ENCODE measurements at regions not wholly inside any gene's neighbourhood (a gene's known extent, or its start where the extent isn't known, plus 50 kb on each side); places are given as distances from the start of the nearest gene placed in this dataset.

- no peaks in the 10 kb centered on the region for H3K36me3 ChIP-seq (ENCODE audit: control insufficient read depth in 2 of 4, insufficient read depth in 4 of 4, low read length in 3 of 4)
- peaks cover 3 to 4% of the 10 kb centered on the region in 2 experiments; a peak in 2 of 4 replicates for H3K9me3 ChIP-seq (ENCODE audit: insufficient read depth in 2 of 2, low read depth in 1 of 2, low read length in 1 of 2)
- H3K23me2 ChIP-seq (ENCODE audit: low read depth, low read length): peaks cover 4% of the 10 kb centered on the region; the same call in 1 of the 2 replicates
- no peaks in the 10 kb centered on the region for H3K79me1 ChIP-seq (ENCODE audit: low read depth, low read length)
- peaks cover 1 to 3% of the 10 kb centered on the region in 2 experiments for H4K20me1 ChIP-seq (replicated peaks in 1 of 2; ENCODE audit: control insufficient read depth in 1 of 2, insufficient read depth in 2 of 2, low read length in 2 of 2)
- peaks cover 0 to 6% (median 2%) of the 10 kb centered on the region in 4 experiments; a peak in 5 of 7 replicates for H3K4me1 ChIP-seq (replicated peaks in 1 of 4; ENCODE audit: control insufficient read depth in 3 of 4, insufficient read depth in 4 of 4, low read length in 3 of 4)
- no peak overlapping the region for H3K23ac ChIP-seq (ENCODE audit: insufficient read length)
- H3K4ac ChIP-seq (replicated peaks; ENCODE audit: insufficient read length, low read depth, low read length): no peak overlapping the region
- H4K91ac ChIP-seq (replicated peaks; ENCODE audit: insufficient read length, low read length): no peak overlapping the region
- H2BK120ac ChIP-seq (replicated peaks; ENCODE audit: low read depth, low read length): no peak overlapping the region
- no peak overlapping the region for H2BK12ac ChIP-seq (ENCODE audit: low read depth, low read length)
- H2AFZ ChIP-seq (ENCODE audit: low read length): no peak overlapping the region
- H3K4me2 ChIP-seq (ENCODE audit: insufficient read depth in 1 of 2, low read depth in 2 of 2, low read length in 2 of 2): no peak overlapping the region; a peak in 1 of 4 replicates
- H2BK15ac ChIP-seq (ENCODE audit: low read length): no peak overlapping the region
- FAIRE-seq: no peak
- no peak overlapping the region for H3K14ac ChIP-seq (ENCODE audit: insufficient read length)
- H4K5ac ChIP-seq (ENCODE audit: insufficient read length, low read depth, low read length): peak overlapping the region; percentile 15
- TF ChIP-seq HDAC2 (IDR thresholded peaks at IDR 0.05; ENCODE audit: borderline replicate concordance in 1 of 2, low read depth in 2 of 2, low read length in 2 of 2): no peak
- TF ChIP-seq KDM5A (IDR thresholded peaks at IDR 0.05; ENCODE audit: low read length): no peak
- TF ChIP-seq CTBP2 (IDR thresholded peaks at IDR 0.05; ENCODE audit: borderline replicate concordance, insufficient read depth, insufficient read length, low read length): no peak
- TF ChIP-seq SIRT6 (IDR thresholded peaks at IDR 0.05; ENCODE audit: low read length): no peak
- no peak for TF ChIP-seq KDM4A (IDR thresholded peaks at IDR 0.05; ENCODE audit: low read depth, low read length, severe bottlenecking)
- no peak for TF ChIP-seq TAF7 (optimal IDR thresholded peaks at IDR 0.05; ENCODE audit: borderline replicate concordance, low read depth, low read length)
- no peak for TF ChIP-seq SP1 (IDR thresholded peaks at IDR 0.05; ENCODE audit: low read depth, low read length)
- TF ChIP-seq SAP30 (IDR thresholded peaks at IDR 0.05; ENCODE audit: insufficient read depth, insufficient replicate concordance, low read length): no peak
- TF ChIP-seq HDAC6 (IDR thresholded peaks at IDR 0.05; ENCODE audit: low read depth, low read length): no peak
- TF ChIP-seq TCF12 (IDR thresholded peaks at IDR 0.05; ENCODE audit: low read depth, low read length): no peak
- TF ChIP-seq ZNF274 (IDR thresholded peaks at IDR 0.05; ENCODE audit: borderline replicate concordance, extremely low read depth, low read length): no peak
- no peak for TF ChIP-seq MAX (IDR thresholded peaks at IDR 0.05)
- TF ChIP-seq ASH2L (IDR thresholded peaks at IDR 0.05; ENCODE audit: low read length): no peak
- H2BK5ac ChIP-seq (ENCODE audit: low read depth, low read length): no peak overlapping the region
- no peak overlapping the region for H3K4me3 ChIP-seq (ENCODE audit: extremely low read depth in 1 of 4, insufficient read depth in 2 of 4, low read depth in 3 of 4, low read length in 4 of 4)
- H3K79me2 ChIP-seq (ENCODE audit: control insufficient read depth in 1 of 2, insufficient read depth in 2 of 2, low read length in 2 of 2): no peaks in the 10 kb centered on the region
- 0 out of 2 replicates have a peak overlapping the region, but pooled peaks have one; percentile 4 for H4K8ac ChIP-seq (ENCODE audit: extremely low read depth, insufficient read depth, low read length)
- H3K9ac ChIP-seq (replicated peaks in 1 of 4; ENCODE audit: extremely low read depth in 1 of 4, low read depth in 3 of 4, low read length in 3 of 4): no peak overlapping the region
- POLR2A ChIA-PET (ENCODE audit: partially characterized antibody): no interaction called here
- H2AK5ac ChIP-seq (ENCODE audit: low read depth, low read length): no peak overlapping the region
- no peak overlapping the region for H3K18ac ChIP-seq (ENCODE audit: extremely low read depth, low read length)
- H2BK20ac ChIP-seq (ENCODE audit: low read length): no peak overlapping the region
- peaks cover 0 to 2% (median 0%) of the 10 kb centered on the region in 4 experiments; a peak in 2 of 7 replicates for H3K27me3 ChIP-seq (replicated peaks in 1 of 4; ENCODE audit: control insufficient read depth in 3 of 4, extremely low read depth in 1 of 4, insufficient read depth in 3 of 4, low read length in 3 of 4)
- H3K27ac ChIP-seq (ENCODE audit: low read depth, low read length): no peak overlapping the region
- CTCF ChIA-PET (ENCODE audit: partially characterized antibody): no interaction called here
- no peak for DNase-seq (ENCODE audit: low read depth in 1 of 2, low spot score in 2 of 2)
- no peak overlapping the region for H3K56ac ChIP-seq (replicated peaks; ENCODE audit: insufficient read length, low read depth, low read length)
- WGBS, 2 experiments (ENCODE audit: extremely low coverage in 1 of 2, insufficient coverage in 1 of 2, insufficient read length in 1 of 2, insufficient replicate concordance in 2 of 2, low coverage in 1 of 2, low lambda C conversion rate in 2 of 2, missing lambda C conversion rate in 1 of 2): 94% methylated on average over 8 of the region's 8 CpGs; no CpG with 5 or more reads in 1 of the 2 experiments
These were observed 94.1 kb upstream of the OTOS start for GRCh38 chr2:240234503-240234951.

Data from H1 (cell line).